SK-N-DZ (cell line): ENCODE measurements at regions not wholly inside any gene's neighbourhood (a gene's known extent, or its start where the extent isn't known, plus 50 kb on each side); places are given as distances from the start of the nearest gene placed in this dataset.
"Not testable (repeated sequence)": the region's sequence is repeated elsewhere in the genome, so short reads cannot be mapped to it uniquely, and the experiment has no call there.

Experiments
- DNase-seq: peaks from one replicate; pipeline ENCODE4 v3.0.0-alpha.2; 2015; ENCODE audit warnings: low spot score

DNA sequence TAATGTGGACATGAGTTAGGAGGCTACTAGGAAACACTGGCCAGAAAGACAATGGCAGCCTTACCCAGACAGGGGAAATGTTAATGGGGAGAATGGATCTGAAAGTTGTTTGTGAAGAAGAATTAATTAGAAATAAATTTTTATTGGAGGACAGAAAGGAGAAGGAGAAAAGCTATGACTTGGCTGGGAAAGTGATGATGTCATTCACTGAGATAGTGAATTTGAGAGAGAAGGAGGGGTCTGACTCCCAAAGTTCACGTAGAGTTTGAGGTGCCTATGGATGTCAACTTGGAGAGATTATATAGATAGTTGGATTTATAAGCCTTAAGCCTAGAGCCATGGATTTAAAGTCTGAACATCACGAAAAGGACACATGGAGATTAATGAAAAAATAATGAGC is 144.6 kb upstream of the ZNF521 start:
- no peak for DNase-seq

DNA sequence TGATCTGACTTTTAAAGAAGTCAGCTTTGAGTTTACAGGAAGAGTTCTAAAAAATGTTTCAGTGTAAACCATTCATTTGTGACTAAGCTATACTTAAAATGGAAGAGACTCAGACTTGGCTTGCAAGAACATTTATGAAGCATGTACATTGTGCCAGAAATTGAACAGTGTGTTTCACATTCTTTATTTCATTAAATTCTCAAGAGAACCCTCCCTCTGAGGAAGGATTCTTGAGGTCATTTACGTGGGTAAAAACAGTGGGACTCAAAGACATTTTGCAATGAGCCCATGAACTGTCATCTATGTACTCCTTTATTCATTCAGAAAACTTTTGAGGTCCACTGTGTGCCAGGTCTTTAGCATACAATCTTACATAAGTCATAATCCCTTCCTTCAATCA is 143.6 kb upstream of the ZNF521 start:
- DNase-seq, result no peak

GRCh38 chr18:25494888-25495287 is 142.9 kb upstream of the ZNF521 start:
- DNase-seq, result no peak

DNA sequence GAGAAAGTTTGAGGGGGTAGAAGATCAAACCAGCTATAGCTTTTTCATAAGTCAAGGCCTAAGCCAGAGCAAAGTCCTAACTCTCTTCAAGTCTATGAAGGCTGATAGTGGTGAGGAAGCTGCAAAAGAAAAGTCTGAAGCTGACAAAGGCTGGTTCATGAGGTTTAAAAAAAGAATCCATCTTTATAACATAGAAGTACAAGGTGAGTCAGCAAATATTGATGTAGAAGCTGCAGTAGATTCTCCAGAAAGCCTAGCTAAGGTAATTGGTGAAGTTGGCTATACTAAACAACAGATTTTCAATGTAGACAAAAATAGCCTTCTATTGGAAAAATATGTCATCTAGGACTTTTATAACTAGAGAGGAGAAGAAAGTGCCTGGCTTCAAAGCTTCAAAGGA is 141.4 kb upstream of the ZNF521 start:
- DNase-seq, result no peak

GRCh38 chr18:25490316-25490715 is 138.3 kb upstream of the ZNF521 start:
- DNase-seq, result no peak

GRCh38 chr18:25473008-25473407 is 121.0 kb upstream of the ZNF521 start:
- no peak for DNase-seq

GRCh38 chr18:25470756-25471524 is 119.0 kb upstream of the ZNF521 start:
- not testable (repeated sequence) for DNase-seq

- no peak for DNase-seq
Measured at GRCh38 chr18:25470062-25470461, 118.1 kb upstream of the ZNF521 start.

- DNase-seq, result peak; percentile 16
Measured at GRCh38 chr18:25469489-25469888, 117.5 kb upstream of the ZNF521 start.

GRCh38 chr18:25467226-25467987 is 115.4 kb upstream of the ZNF521 start:
- no peak for DNase-seq

GRCh38 chr18:25465152-25465732 is 113.3 kb upstream of the ZNF521 start:
- no peak for DNase-seq

GRCh38 chr18:25464227-25464626 is 112.3 kb upstream of the ZNF521 start:
- DNase-seq, result no peak

GRCh38 chr18:25463726-25464125 is 111.8 kb upstream of the ZNF521 start:
- no peak for DNase-seq

DNA sequence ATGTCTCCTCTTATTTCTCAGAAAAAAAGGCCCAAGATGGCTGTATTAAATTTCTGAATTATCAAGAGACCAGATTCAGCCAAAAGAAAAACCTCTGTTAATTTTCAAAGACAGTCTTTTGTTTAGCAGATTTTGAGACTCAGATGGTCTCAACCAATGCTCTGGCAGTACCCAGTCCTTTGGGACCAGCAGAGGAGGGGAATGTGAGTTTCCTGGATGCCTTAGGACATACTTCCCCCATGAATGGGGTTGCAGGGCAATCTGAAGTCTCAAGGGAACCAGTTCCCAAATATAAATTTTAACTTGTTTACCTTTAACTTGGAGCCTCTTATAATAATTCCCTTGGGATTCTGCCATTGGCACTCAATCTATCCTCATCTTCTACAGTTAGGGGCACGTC is 107.8 kb upstream of the ZNF521 start:
- no peak for DNase-seq

- DNase-seq, result no peak
Measured at GRCh38 chr18:25457601-25458000, 105.6 kb upstream of the ZNF521 start.

GRCh38 chr18:25457126-25457525 is 105.2 kb upstream of the ZNF521 start:
- DNase-seq, result no peak

- DNase-seq, result peak; percentile 68
Measured at GRCh38 chr18:25456334-25457010, 104.5 kb upstream of the ZNF521 start.

- DNase-seq, result no peak
Measured at GRCh38 chr18:25455646-25456045, 103.7 kb upstream of the ZNF521 start.

DNA sequence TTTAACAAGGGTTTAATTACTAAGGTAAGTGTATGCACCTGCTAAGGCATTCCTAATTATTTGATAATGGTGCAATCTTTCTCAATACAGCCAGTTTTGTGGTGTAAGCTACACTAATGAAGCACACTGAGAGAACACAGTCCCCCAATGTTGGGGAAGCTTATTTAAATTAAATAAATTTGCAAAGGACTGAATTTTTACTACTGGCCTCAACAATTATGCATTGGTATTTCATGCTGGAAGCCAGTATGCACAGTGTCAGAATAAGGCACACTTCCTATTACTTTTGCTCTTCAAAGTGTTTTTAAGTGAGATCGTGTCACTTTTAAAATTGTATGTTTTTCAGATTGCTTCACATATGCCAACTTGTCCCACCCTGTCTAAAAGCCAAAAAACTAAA is 103.2 kb upstream of the ZNF521 start:
- no peak for DNase-seq

DNA sequence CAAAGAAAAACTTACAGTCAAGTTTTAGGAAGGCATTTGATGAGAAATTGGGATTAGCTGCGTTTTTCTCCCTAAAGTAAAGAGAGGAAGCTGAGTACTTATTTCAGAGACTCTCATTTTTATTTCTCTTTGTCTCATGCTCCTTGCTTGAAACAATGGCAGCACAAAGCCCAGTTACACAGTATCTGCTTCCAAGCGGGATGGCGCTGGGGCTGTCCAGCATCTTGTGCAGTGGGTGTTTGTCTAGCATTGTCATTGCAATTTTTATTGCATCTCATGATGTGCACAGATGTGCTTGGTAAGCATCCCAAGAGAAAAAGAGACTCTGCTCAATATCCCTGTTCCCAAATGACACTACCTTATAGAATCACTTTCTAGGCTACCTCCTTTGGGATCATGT is 102.8 kb upstream of the ZNF521 start:
- no peak for DNase-seq

DNA sequence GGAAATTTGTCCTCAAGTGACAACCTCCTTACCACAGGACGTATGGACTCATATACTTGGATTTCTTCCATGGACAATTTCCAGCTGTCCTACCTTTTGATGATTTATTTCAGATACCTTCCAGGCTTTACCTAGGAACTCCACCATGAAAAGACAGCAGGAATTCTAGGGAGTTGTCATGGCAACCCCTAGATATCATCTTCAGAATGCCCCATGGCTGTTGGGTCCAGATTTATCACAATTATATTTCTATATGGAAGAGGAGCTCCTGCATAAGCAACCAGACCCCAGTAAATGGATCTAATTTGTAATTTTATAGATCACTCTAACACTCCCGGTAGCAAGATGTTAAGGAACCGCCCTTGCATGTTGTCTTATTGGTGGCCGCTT is 102.3 kb upstream of the ZNF521 start:
- DNase-seq, result peak; percentile 60

GRCh38 chr18:25453556-25454269 is 101.7 kb upstream of the ZNF521 start:
- no peak for DNase-seq
